ENCODE measurements at regions not wholly inside any gene's neighbourhood (a gene's known extent, or its start where the extent isn't known, plus 50 kb on each side); places are given as distances from the start of the nearest gene placed in this dataset.

- no peak for TF ChIP-seq YY1 (IDR thresholded peaks at IDR 0.05; ENCODE audit: insufficient read depth, insufficient read length)
- TF ChIP-seq SUZ12 (IDR thresholded peaks at IDR 0.05; ENCODE audit: extremely low read depth, insufficient read depth, insufficient read length): no peak
- no peak for TF ChIP-seq ZNF274 (IDR thresholded peaks at IDR 0.05; ENCODE audit: low read depth, low read length)
Measured at GRCh38 chr12:72865921-72866320, 593.8 kb downstream of the TRHDE start.
